ENCODE measurements at regions not wholly inside any gene's neighbourhood (a gene's known extent, or its start where the extent isn't known, plus 50 kb on each side); places are given as distances from the start of the nearest gene placed in this dataset.
A peak's percentile ranks its signal among the peaks of the same experiment; 100 is the strongest.
"Not testable (repeated sequence)": the region's sequence is repeated elsewhere in the genome, so short reads cannot be mapped to it uniquely, and the experiment has no call there.

- DNase-seq (ENCODE audit: low read depth), result no peak
Observed at GRCh38 chr1:157325220-157325619, 187.0 kb upstream of the ETV3 start.

GRCh38 chr1:157321972-157322371 lies 183.8 kb upstream of the ETV3 start:
- DNase-seq (ENCODE audit: low read depth), result not testable (repeated sequence)

GRCh38 chr1:157319567-157319966 lies 181.4 kb upstream of the ETV3 start:
- no peak for DNase-seq (ENCODE audit: low read depth)

DNA sequence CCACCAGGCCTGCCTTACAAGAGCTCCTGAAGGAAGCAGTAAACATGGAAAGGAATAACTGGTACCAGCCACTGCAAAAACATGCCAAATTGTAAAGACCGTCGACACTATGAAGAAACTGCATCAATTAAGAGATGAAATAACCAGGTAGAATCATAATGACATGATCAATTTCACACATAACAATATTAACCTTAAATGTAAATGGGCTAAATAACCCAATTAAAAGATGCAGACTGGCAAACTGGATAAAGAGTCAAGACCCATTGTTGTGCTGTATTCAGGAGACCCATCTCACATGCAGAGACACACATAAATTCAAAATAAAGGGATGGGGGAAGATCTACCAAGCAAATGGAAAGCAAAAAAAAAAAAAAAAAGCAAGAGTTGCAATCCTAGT lies 179.0 kb upstream of the ETV3 start:
- DNase-seq (ENCODE audit: low read depth), result not testable (repeated sequence)

DNA sequence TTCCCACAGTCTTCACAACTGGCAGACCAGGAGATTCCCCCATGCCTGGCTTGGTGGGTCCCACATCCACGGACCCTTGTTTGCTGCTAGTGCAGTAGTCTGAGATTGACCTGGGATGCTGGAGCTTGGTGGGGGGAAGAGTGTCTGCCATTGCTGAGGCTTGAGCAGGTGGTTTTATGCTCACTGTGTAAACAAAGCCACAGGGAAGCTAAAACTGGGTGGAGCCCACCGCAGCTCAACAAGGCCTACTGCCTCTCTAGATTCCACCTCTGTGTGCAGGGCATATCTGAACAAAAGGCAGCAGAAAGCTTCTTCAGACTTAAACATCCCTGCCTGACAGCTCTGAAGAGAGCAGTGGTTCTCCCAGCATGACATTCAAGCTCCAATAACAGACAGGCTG lies 177.3 kb upstream of the ETV3 start:
- no peak for DNase-seq (ENCODE audit: low read depth)

- DNase-seq (ENCODE audit: low read depth), result no peak
Observed at GRCh38 chr1:157314408-157314807, 176.2 kb upstream of the ETV3 start.

DNA sequence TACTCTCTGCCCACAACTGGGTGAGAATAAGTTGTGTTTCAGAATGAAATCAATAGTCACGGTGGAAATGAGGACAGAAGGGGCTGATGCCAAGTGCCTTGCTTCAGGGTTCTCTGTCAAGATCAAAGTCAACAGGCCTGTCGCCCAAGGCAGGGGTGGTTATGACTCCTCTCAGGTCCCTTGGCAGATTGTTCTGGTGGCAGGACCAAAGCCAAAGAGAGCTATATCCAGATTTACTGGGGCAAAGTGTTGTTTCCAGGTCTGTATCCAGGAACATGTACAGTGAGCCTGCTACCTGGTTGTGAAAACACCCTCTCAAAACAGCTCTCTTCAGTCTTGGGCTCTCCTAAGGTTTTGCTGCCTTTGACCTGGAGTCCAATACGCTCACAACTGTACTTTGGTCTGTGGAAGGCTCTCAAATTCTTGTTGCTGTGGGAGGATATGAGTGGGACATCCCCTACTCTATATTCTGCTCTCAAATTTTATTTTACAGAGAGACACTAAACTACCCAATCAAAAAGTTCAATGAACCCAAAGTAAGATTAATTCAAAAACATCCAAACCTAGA lies 175.1 kb upstream of the ETV3 start:
- no peak for DNase-seq (ENCODE audit: low read depth)

- peak; percentile 26 for DNase-seq (ENCODE audit: low read depth)
Observed at GRCh38 chr1:157312082-157312812, 174.1 kb upstream of the ETV3 start.

DNA sequence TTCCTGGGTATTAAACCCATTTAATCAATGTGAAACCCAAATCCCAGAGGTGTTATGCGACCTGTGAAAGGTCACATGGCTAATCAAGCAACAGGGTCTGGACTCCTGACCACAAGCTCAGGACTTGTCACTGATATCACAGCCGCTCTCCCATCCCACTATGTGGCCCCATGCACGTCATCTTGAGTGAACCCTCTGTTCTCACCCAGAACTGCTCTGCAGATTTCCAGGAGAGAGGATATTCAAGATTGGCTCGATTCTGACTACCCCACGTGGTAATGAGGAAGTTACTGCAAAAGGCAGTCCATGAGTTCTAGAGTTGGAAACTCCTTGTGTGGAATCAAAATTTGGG lies 173.5 kb upstream of the ETV3 start:
- no peak for DNase-seq (ENCODE audit: low read depth)

GRCh38 chr1:157310805-157311729 lies 172.9 kb upstream of the ETV3 start:
- peak; percentile 53 for DNase-seq (ENCODE audit: low read depth)

DNA sequence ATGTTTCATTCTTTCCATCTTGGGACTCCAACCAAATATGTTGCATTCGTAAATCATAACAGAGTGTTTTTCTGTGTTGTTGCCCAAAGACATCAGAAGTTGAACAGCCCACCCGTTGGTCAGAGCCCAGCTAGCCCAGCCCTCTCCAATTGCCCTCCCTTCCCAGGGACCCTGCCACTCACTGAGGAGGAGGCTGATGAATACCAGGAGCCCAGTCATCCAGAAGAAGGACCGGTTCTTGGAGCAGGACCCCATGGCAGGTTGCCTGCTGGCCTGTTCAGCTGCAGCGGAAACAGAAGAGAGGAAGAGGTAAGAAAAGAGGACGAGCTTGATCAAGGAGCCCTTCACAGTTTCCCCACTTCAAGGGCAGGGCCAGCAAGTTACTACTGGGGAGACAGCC lies 172.2 kb upstream of the ETV3 start:
- DNase-seq (ENCODE audit: low read depth), result no peak

DNA sequence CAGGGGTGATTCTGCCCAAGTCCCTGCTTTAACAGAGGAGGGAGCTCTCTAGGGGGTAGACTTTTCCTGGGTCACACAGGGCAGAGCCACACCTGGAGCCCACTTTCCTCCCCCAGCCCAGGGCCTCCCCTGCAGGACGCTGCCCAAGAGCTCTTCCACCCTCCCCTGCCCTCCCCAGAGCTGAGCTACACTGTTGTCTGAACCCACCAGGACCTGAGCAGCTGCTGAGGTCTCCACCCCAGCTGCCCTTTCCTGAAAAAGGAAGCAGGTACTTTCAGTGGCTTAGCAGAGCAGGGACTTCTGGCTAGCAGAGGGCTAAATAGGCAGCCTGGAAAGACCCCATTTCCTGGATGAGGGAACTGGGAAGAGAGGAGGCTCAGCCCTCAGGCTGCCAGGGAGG lies 169.3 kb upstream of the ETV3 start:
- no peak for DNase-seq (ENCODE audit: low read depth)

DNA sequence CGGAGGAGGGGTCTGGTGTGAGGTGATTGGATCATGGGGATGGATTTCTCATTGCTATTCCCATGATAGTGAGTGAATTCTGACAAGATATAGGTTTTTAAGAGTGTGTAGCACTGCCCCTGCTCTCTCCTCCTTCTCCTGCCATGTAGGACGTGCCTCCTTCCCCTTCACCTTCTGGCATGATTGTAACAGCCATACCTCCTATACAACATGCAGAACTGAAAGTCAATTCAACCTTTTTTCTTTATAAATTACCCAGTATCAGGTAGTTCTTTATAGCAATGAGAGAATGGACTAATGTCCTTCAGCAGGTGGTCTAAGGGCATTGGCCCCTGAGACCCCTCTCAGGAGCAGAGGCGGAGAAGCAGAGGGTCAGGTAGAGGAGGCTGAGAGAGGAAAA lies 168.7 kb upstream of the ETV3 start:
- no peak for DNase-seq (ENCODE audit: low read depth)

GRCh38 chr1:157304271-157304670 lies 166.1 kb upstream of the ETV3 start:
- no peak for DNase-seq (ENCODE audit: low read depth)

DNA sequence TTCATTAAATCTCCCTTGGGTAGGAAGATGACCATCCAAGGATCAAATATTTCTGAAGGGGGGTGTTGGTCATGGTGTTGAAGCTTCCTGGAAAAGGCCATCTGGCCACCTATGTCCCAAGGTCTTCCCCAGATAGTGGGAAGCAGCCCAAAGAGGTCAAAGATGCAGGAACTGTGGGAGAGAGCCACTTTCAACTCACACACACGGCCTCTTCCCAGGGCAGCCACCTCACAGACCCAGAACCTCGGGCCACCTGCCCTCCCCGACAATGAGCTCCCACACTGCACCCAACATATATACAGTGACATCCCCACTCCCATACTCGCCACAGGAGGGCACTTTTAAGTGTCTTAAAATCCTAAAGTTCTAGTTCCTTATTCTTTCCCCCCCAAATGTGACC lies 164.5 kb upstream of the ETV3 start:
- DNase-seq (ENCODE audit: low read depth), result no peak

GRCh38 chr1:157302199-157302497 lies 164.0 kb upstream of the ETV3 start:
- DNase-seq (ENCODE audit: low read depth), result no peak

DNA sequence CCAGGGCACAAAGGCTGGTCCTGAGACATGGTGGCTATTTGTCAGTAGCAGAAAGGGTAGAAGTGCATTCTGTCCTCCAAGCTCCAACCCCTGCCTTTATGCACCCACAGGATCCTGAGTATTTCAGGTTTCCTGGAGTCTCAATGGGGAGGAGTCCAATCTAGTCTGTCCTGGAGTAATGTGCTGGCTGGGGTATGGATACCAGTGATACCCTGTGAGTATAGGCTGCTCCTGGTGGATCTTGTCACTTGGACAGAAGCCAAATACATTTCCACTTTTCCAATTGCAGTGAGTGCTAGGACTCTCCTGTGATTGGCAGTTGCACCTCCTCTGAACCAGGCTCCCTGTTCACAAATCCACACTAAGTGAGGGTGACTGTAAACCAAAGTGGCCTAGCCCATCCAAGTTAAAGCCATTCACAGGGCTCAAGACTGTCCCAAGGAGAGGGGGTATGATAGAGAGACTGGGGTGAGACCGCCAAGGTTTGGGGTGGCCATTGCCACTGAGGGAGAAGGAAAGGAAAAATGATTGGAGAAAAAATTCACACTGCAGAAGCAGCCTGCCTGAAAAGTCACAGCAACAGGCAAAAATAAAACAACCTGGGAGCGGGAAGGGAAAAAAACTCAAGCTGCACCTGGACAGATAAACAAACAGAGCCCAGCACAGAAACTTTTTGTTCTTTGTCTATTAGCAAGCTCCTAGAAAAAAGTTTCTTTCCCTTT lies 163.4 kb upstream of the ETV3 start:
- DNase-seq (ENCODE audit: low read depth), result no peak

DNA sequence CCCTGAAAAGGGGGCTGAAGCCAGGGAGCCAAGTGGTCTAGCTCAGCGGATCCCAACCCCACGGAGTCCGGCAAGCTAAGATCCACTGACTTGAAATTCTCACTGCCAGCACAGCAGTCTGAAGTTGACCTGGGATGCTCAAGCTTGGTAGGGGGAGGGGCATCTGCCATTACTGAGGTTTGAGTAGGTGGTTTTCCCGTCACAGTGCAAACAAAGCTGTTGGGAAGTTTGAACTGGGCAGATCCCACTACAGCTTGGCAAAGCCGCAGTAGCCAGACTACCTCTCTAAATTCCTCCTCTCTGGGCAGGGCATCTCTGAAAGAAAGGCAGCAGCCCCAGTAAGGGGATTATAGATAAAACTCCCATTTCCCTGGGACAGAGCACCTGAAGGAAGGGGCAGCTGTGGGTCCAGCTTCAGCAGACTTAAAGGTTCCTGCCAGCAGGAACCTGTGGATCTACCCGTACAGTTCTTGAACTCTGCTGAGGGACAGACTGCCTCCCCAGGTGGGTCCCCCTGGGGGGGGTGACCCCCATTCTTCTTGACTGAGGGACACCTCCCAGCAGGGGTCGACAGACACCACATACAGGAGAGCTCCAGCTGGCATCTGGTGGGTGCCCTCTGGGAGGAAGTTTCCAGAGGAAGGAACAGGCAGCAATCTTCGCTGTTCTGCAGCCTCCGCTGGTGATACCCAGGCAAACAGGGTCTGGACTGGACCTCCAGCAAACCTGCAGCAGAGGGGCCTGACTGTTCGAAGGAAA lies 156.4 kb upstream of the ETV3 start:
- not testable (repeated sequence) for DNase-seq (ENCODE audit: low read depth)

DNA sequence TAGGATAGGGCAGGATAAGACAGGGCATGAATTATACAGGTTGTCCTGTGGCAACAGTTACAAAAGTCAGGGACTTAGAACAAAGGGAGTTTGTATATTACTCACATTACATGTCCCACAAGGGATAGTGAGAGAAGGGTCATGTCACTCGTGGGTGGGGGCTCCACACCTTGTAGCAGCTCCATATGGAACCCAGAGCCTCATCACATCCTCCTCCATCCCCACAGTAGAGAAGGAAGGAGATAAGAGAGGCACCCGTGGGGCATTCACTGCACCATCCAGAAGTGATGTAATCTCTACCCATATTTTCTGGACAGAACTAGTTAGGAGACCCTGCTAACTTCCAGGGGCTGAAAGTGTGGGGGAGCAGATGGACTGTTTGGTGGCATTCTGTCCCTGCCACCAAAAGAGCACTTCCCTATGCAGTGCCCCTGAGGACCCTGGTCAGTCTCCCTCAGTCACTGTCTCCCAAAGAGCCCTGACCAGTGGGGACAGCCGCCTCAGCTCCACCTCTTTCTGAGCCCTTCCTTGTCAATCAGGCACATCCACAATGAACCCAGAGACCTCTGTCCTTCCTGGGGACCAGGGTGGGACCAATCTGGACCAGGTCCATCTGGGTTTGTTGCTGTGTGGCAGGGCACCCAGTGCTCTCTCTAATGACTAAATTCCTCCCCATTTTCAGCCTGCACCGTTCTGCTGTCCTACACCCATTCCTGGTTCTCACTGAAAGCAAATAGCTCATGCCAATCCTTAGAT lies 154.8 kb upstream of the ETV3 start:
- no peak for DNase-seq (ENCODE audit: low read depth)

- no peak for DNase-seq (ENCODE audit: low read depth)
Observed at GRCh38 chr1:157292302-157292701, 154.1 kb upstream of the ETV3 start.

DNA sequence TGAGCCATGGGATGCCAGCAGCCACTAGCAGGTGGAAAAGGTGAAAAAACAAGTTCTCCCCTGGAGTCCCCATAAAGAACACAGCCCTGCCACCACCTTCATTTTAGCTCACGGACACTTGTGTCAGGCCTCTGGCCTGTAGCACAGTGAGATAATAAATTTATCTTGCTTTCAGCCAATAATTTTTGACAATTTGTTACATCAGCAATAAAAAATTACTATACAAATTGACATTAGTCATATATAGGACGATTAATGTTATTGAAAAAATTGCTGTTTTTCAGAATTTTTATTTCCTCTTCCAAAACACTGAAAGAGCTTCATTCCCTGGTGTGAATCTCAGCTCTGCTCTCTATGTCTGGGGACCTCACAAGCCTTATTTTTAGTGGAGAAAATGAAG lies 152.9 kb upstream of the ETV3 start:
- no peak for DNase-seq (ENCODE audit: low read depth)

All from ELR (cell line).